GM18498 (cell line): ENCODE measurements at regions not wholly inside any gene's neighbourhood (a gene's known extent, or its start where the extent isn't known, plus 50 kb on each side); places are given as distances from the start of the nearest gene placed in this dataset.

Source experiments
- ATAC-seq: cut with Tn5 transposase; IDR thresholded peaks from one replicate; pipeline ENCODE4 v1.9.1; 2021; ENCODE audit warnings: mild to moderate bottlenecking, moderate library complexity; ENCODE audit not compliant: unreplicated experiment

DNA sequence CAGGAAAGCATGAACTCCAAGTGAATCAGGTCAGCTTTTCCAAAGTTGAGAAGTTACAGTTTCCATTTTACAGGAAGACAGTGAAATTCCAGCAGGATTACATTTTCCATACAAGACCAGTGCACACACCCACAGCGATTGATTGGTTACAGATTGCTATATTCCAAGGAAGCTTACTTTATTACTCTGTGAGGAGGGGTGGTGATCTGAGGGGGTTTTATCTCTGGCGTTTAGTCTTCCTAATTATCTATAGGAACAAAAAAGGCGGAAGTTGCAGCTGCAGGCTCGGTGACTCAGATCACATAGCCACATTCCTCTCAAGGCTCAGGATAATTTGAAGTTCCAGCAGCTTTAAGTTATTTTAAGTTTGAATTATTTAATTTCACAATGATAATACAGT is 450.4 kb upstream of the NMUR2 start:
- no peak for ATAC-seq

DNA sequence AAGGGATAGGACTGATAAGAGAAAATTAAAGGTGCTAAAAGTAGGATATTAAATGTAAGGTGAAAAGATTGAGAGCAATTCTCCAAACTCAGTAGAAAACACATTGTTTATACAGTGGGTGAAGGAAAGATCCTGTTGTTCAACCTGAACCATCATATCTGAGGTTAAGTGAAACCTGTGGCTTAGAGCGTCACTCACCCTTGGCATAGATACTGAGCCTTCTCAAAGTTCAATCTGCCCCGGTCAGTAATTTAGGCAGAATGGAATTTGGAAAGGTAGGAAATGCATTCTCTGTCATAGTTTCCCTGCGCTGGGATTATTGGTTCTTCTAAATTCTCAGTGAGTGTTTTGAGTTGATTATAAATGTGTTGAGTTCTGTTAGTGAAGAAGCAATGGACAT is 456.2 kb upstream of the NMUR2 start:
- no peak for ATAC-seq

DNA sequence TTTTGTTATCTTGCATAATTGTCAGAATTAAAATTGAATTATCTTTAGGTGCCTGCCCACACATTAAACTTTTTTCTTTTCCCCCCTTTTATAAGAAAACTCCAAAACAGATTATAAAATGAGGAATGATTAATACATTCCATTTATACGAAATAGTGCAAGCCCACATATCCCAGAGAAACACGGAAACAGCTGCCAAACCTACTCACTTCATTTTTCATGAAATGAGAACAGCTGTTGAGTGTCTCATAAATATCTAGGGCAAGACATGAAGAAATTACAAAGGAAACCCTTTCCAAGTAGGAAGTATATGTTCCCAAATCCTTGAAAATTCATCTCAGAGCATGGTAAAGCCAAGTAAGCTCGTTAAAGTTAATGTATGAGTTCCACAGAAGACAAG is 459.4 kb upstream of the NMUR2 start:
- no peak for ATAC-seq

DNA sequence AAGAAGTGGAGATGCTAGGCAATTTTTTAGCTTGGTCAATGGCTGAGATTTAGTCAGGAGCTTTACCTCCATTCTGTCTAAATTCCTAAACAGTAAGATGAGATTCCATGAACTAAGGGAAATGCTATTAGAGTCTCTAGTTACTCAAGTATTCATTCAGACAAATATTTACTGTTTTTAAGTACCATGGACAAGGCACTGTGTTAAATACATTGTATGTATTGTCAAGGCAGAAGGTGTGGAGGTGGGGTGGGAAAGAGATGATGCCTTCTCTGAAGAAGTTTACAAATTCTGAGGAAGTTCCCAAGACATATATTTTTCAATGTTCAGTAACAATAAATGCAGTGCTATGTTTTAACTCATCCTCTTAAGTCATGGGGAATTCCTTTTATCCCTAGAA is 459.9 kb upstream of the NMUR2 start:
- ATAC-seq, result no peak

DNA sequence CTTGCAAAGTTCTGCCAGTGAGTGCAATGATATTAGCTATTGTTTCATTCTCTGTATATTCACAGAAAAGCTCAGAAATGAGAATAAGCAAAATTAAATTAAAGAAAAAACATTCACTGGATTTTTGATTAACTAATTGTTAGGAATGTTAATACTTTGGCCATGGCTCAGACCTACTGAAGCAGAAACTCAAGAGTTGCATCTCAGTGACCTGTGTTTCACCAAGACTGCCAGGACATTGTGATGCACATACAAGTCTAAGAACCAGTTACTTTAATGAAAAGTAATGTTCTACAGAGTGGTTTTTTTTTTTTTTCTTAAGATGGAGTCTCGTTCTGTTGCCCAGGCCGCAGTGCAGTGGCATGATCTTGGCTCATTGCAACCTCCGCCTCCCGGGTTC is 464.9 kb upstream of the NMUR2 start:
- no peak for ATAC-seq

DNA sequence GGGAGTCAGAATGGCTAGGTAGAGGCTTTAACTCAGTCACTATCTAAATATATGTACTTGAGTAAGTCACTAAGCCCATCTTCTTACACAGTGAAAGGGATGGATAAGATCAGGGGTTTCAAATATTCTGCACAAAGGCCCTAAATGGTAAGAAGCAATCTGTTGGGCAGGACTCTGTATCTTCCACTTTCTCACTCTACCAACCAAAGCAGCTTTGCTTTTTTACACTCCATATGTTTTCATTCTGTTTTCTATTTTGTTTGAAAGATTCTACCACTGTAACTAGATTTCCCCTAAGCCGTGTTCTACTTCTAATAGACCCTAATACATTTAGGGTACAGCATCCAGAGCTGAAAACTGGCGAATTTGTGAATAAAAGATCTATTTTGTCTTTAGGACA is 477.5 kb upstream of the NMUR2 start:
- no peak for ATAC-seq

DNA sequence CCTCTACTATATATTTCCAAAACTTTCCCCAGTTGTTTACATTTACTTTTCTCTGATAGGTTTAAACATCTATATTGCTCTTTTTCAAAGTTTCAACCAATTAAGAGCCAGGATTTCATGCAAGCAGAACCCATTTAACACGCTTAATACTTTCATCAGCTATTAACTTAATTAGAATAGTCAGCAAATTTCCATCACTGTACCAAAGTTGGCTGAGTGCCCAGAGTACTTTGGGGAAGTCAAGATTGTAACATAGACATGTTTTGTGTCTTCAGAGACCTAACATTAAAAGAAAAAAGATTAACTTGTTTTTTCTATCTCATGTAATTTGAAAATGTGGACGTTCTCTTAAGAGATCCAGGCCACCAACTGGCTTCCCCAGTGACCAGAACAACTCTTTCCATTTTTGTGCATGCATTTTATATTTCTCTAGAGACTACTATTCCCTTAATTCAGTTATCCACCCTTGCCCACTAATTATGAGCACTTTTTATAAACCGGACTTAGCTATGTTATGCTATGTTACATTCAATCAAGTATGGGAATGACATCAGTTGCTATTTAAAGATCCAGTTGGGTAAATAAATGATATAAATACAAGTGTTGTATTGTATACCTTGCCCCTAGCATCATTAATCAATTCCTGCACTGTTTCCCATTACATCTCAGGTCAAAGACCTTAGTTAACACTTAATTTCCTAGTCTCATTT is 478.1 kb upstream of the NMUR2 start:
- no peak for ATAC-seq

DNA sequence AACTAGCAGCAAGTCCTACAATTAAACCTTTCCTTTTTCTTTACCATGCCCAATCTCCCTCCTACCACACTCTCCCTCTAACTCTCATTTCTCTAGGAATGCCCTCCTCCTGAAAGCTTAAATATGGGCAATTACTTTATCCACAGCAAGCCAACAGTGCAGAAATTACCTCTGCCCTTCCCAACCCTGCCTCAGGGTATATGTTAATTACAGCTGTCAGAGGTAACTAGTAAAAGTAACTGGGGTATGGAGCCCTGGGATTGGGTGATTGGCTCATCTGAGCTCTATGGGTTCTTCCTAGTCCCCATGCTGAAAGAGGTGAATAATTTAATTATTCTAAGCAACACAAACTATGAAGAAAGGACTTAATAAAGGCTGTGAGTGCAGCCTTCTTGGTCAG is 478.9 kb upstream of the NMUR2 start:
- ATAC-seq, result no peak

DNA sequence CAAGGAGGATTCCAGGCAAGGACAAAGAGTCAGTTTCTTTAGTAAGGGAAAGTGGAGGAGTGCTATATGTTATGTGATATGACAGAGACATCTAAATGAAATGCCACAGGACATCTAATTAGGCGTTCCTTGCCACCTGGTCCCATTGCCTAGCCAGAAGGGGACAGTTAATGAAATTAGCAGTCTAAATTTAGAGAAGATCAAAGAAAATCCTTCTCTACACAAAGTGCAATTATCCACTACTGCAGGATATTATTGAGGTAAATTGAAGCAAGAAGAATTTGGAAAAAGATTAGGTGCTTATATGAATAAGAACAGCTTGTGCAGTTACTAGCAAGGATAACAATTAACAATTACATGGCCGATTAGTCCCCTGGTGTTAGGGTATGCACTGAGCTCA is 495.3 kb upstream of the NMUR2 start:
- ATAC-seq, result no peak

DNA sequence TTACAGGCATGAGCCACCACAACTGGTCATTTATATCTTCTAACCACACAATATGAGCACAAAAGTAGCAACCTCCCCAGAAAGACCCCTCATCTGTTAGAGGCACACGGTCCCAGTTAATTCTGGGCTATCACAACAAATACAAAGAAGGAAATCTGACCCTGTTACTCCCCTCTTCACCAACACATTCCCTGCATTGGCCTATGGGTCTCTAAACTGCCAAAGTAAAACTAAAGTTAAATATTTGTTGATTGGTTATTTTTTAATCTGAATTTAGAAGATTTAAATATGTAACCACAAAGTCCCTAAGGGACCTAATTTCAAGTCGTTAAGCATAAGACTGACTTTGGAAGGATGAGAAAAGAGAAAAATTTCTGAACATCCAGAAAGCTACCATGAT is 496.7 kb upstream of the NMUR2 start:
- ATAC-seq, result no peak

DNA sequence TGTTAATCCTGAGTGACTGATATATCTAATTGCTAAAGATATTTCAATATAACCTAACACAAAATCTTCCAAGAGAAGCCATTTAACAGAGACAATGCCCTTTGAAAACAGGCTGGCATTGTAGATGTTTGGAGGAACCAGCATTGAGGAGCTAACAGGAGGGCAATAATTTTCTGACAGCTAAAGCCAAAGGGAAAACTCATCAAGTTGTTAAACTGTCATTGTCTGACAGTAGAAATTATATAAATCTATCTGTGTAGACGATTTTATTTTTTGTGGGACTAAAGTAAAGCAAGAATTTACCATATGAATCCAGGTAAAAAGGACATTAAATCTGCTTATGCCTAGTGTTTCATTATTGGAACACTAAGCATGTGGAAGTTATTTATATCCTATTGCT is 500.2 kb upstream of the NMUR2 start:
- ATAC-seq, result no peak

DNA sequence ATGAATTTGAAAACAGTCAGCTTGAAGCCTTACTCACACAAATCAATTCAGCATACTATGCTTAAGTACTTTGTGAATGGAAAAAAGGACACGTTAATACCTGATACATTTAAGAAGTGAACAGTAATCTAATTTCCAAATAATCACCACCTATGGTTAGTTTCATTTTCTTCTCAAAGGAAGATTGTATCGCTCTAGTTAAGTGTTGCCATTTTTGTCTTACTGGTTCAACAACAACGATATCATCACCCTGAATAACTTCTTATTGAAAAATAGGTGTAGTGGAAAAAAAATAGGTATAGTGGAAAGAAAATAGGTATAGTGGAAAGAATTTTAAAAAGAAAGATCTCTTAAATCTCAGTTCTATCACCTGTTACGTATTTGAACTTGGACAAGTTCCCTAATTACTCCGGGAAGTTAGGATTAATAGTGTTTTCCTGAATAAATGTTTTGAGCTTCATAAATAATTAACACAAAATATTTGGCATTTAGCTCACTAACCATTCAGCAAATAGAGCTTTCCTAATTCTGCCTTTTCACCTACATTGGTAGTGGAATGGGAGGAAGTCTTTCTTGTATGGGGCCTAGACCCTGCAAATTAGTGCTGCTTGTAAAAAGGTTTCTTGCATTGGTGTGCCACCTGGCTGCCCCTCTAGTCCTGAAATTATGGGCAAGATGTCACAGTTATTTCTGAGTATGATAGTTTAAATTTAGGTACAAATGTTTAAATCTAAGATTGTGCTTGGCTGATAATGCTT is 502.6 kb upstream of the NMUR2 start:
- ATAC-seq, result no peak

DNA sequence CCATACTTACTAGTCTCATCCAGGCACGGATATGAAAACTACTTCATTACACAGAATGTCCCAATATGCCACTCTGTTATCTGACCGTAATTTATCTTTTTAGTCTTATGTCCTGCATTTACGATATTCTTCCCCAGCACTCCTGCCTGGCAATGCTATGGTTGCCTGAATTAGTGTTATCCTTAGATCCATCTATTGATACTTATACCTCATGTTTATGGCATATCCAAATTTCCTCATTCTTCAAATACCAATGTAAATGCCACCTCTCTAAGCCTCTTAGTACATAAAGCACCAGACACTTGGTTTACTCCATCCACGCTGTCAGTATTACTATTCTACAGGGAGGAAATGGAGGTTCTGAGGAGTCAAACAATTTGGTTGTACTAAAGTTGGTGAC is 507.8 kb upstream of the NMUR2 start:
- ATAC-seq, result no peak

DNA sequence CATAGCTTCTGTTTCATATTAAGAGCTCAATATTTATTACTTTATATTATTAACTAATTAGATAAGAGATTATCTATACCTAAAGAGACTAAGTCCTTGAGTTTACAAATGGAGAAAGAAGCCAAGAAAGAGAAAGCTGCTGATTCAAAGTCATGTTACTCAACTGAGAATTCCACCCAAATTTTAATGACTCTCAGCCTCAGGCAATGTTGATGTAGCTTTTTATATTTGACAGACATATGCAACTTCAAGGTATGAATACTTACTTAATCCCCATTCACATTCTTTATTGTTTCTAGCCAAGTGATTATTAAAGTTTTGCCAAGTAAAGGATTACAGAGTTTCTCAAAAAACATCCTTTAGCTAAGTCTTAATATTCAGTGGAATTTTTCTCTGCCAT is 527.5 kb upstream of the NMUR2 start:
- no peak for ATAC-seq

DNA sequence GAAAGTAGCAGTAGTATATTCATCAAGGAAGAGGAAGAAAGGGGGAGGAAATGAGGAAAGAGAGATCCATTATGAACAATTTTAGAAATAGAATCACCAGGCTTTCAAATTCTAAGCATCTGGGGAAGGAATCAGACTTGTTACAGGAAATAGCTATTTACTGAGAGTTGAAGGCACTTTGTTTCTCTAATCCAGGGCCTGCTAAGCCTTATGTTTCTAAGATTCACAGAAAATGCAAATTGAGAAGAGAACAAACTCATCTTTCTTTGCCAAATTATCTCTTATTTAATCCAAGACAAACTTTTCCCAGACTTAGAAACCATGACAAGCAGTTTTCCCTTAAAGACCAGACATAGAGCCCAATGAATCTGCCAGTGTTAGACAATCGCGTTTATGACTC is 528.0 kb upstream of the NMUR2 start:
- ATAC-seq, result no peak

DNA sequence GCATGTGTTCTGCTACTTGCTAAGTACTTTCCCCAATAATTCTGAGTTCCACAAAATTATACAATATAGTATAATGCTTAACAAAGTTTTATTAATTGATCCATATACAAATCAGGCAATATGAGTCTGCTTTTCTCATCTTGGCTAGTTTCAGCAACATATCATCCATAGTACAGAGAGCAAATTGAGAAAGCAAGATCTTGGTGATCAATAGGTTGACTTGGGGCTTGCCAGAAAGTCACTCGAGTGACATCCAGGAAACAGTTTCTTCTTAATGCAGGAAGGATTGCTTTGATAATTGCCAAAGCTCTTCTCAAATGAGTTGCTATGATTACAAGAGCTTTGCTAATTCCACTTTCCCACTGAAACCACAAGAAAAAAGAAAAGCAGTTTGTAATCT is 533.6 kb upstream of the NMUR2 start:
- ATAC-seq, result no peak

DNA sequence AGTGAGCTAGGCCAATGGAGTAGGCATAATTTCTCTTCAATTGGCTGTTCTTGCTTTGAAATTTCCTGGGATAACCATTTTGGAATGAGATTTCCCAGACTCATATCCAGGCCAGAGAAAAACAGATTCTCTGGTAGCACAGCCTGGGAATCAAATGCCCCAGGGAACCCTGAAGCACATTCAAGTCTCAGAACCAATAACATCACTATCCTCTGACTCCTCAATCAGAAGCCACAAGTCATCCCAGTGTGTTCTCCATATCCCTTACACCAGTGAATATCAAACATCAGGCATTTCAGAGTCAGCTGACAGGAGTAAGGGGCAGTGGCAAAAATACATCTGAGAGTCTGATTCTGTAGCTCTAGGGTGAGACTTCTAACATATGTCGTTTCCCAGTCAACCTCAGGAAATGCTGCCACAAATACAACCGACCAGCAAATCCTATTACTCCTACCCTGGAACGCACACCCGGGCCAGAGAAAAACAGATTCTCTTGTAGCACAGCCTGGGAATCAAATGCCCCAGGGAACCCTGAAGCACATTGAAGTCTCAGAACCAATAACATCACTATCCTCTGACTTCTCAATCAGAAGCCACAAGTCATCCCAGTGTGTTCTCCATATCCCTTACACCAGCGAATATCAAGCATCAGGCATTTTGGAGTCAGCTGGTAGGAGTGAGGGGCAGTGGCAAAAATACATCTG is 537.7 kb upstream of the NMUR2 start:
- ATAC-seq, result no peak

DNA sequence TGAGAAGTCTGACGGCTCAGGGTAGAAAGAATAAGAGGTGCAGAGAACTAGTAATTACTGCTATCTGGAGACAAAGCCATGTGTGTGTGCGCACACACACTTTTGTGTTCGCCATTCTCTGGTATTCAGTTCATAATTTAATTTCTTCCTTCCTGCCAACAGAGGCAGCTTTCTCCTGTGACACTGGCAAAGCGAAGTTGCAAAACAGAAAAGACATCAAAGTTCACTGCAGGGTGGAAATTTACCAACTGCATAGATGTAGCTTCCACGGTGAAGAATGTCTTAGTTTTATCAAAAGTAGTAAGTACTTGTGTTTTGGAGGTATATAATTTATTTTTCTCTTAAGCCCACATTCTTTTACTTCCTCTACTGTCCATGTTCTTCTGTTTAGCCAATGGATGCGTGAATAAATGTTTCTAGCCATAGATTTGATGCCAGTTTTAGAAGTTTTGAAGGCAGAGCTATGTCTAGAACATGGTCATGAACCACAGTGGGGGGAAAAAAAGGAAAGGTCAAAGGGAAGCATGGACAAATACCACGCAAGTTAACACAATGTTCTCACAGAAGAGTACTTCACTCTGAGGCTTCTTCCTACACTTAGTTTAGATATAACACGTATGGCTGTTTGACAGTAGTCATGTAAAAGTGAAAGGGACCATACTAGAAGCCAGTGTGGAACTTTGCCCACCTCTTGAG is 536.5 kb upstream of the GRIA1 start:
- no peak for ATAC-seq

DNA sequence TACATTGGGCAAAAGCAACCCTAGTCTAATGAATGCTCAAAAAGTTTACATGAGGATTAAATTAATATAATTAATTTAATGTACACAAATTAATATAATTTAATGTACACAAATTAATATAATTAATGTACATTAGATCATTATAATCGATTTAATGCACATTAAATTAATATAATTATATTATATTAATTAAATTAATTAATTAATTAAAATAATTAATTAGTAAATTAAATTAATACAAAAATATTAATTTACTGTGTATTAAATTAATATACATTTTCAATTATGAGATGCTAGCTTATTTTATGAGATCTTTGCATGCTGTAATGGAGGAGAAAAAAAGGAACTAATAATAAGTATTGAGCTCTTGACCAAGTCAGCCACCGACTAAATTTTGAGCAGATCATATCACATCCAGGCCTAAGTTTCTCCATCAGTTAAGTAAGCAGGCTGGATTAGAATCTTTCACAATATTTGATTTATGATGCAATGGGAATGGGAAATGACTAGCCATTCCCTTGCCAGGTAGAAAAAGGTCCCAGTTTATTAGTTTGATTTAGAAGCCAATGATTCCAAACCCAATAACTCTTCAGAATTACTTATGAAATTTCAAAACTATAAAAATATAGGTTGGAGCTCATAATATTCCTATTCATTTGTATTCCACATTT is 533.4 kb upstream of the GRIA1 start:
- no peak for ATAC-seq

DNA sequence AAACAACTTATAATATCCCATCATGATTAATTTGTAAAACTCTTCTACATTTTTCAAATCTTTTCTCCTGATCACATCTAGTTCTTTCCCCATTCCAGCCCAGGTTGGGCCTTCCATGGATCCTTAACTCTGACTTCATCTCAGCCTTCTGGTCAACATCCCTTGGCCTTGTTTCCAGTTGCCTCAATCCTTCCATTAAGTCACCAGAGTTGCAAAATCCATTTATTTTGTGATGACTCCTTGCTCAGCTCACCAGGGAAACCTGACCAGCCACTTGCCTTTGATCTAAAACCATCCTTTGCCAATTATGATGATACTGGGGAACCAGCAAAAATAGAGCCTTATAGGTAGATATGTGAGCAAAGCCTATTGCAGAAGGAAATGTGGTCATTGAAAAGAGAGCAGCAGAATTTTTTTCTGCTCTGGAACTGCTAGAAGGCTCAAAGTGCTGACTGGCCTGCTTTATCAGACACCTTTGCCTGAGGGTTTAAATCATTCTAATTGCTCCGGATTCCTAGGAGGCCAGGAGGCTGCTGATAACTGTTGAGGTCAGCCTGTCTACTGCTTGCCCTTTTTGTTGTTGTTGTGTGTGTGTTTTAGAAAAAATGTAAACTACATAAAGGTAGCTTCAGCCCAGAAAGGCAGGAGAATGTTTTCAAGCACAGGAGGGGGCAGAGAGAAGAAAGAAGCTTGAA is 512.2 kb upstream of the GRIA1 start:
- ATAC-seq, result no peak
